A673 (cell line): ENCODE measurements at regions not wholly inside any gene's neighbourhood (a gene's known extent, or its start where the extent isn't known, plus 50 kb on each side); places are given as distances from the start of the nearest gene placed in this dataset.

Experiments
- BruUV-seq: library from RNA; stranded (reverse); fragments of 400-500 nt; replicated peaks from 2 replicates; lab custom pipeline; 2021; lab: Mats Ljungman, UMichigan
- CTCF ChIA-PET: fragments of 300-600 bp; sonication (Branson Sonifier 250); formaldehyde crosslinking; loops from one replicate; lab custom pipeline; 2022; ENCODE audit warnings: antibody characterized with exemption; lab: Charles Lee
- POLR2A ChIA-PET: fragments of 300-600 bp; sonication (Branson Sonifier 250); formaldehyde crosslinking; loops from one replicate; lab custom pipeline; 2022; ENCODE audit warnings: antibody characterized with exemption; ENCODE audit not compliant: low non-redundant PET; lab: Charles Lee
- DNase-seq: peaks from one replicate; pipeline ENCODE4 v3.0.0-alpha.2; 2015; ENCODE audit warnings: low spot score
- H3K27ac ChIP-seq: fragments of 200-600 bp; sonication (generic); 2 replicates; pipeline ENCODE4 v1.5.1; 2016; ENCODE audit warnings: mixed run types, low read depth, mild to moderate bottlenecking, mixed read lengths, antibody characterized with exemption, low read length; ENCODE audit not compliant: poor library complexity, severe bottlenecking
- H3K27me3 ChIP-seq: fragments of 200-600 bp; sonication (generic); replicated peaks from 2 replicates; pipeline ENCODE4 v1.6.1; 2017; ENCODE audit warnings: mixed run types, low read depth, mild to moderate bottlenecking, mixed read lengths, antibody characterized with exemption, low read length; ENCODE audit not compliant: insufficient read depth, poor library complexity
- H3K36me3 ChIP-seq: fragments of 200-600 bp; sonication (generic); 2 replicates; pipeline ENCODE4 v1.6.1; 2016; ENCODE audit warnings: mixed run types, mild to moderate bottlenecking, mixed read lengths, antibody characterized with exemption, low read length; ENCODE audit not compliant: insufficient read depth, poor library complexity, severe bottlenecking
- H3K4me1 ChIP-seq: fragments of 200-600 bp; sonication (generic); 2 replicates; pipeline ENCODE4 v1.6.1; 2017; ENCODE audit warnings: mixed run types, mild to moderate bottlenecking, mixed read lengths, antibody characterized with exemption, low read length; ENCODE audit not compliant: insufficient read depth, poor library complexity, severe bottlenecking
- H3K4me3 ChIP-seq: fragments of 200-600 bp; sonication (generic); 2 replicates; pipeline ENCODE4 v1.5.1; 2016; ENCODE audit warnings: low read depth, mixed run types, mild to moderate bottlenecking, mixed read lengths, low read length; ENCODE audit not compliant: poor library complexity, severe bottlenecking
- H3K9me3 ChIP-seq: fragments of 200-600 bp; sonication (generic); 2 replicates; pipeline ENCODE4 v1.6.1; 2016; ENCODE audit warnings: mixed run types, low read depth, mild to moderate bottlenecking, mixed read lengths, antibody characterized with exemption, low read length; ENCODE audit not compliant: poor library complexity, severe bottlenecking
- EZH2 ChIP-seq: fragments of 200-600 bp; sonication (generic); IDR thresholded peaks from 2 replicates; pipeline ENCODE4 v1.6.1; 2017; ENCODE audit warnings: borderline replicate concordance, low read depth, mild to moderate bottlenecking, mixed read lengths, antibody characterized with exemption, low read length; ENCODE audit not compliant: poor library complexity, severe bottlenecking
- intact Hi-C: fragments of 100-400 bp; cut with micrococcal nuclease; formaldehyde crosslinking; loops from one replicate; pipeline ENCODE4 v1.10.0; 2022; ENCODE audit not compliant: unreplicated experiment
- TF ChIP-seq, protein P1 (sequence below): fragments of 300-800, 200-600 bp; sonication (generic); conservative IDR thresholded peaks from 2 replicates; pipeline ENCODE4 v1.5.1; 2017; ENCODE audit warnings: low read depth, mild to moderate bottlenecking, antibody characterized with exemption, low read length, moderate library complexity, mixed read lengths

DNA sequence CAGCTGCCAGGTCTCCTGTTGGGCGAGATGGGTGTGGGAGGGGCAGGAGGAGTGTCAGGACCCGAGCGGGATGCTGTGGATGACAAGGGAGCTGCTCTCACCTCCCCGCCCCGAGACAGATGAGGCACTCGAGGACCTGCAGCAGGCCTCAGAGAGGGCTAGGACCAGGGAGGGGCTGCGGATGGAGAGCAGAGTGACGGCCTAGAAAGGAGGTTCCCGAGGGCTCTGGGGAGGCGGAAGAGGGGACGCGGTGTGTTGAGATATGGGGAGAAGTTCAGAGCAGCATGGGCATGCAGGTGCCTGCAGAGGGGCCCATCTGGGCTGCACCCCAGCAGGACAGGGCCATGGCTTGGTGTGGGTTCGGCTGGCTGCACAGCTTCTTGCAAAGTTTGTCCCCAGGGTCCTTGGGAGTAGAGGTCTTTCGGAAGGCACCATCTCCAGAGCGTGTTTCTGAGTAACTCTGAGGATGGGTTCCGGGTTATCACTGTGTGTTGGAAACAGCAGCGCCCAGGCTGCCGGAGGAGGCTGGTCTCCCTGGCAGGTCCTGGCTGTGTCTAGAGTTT is 104.6 kb downstream of the PAX1 start:
- POLR2A ChIA-PET: no interaction called here
- CTCF ChIA-PET: no interaction called here
- Histone ChIP-seq H3K27me3 (peaks cover 23% of the 10 kb centered on the region), H3K27ac (no peak overlapping the region), H3K9me3 (no peaks in the 10 kb centered on the region), H3K36me3 (no peaks in the 10 kb centered on the region), H3K4me1 (no peaks in the 10 kb centered on the region), H3K4me3 (no peak overlapping the region)
- no TSS peak for BruUV-seq
- no peak for TF ChIP-seq EZH2
- TF ChIP-seq, protein P1, sequence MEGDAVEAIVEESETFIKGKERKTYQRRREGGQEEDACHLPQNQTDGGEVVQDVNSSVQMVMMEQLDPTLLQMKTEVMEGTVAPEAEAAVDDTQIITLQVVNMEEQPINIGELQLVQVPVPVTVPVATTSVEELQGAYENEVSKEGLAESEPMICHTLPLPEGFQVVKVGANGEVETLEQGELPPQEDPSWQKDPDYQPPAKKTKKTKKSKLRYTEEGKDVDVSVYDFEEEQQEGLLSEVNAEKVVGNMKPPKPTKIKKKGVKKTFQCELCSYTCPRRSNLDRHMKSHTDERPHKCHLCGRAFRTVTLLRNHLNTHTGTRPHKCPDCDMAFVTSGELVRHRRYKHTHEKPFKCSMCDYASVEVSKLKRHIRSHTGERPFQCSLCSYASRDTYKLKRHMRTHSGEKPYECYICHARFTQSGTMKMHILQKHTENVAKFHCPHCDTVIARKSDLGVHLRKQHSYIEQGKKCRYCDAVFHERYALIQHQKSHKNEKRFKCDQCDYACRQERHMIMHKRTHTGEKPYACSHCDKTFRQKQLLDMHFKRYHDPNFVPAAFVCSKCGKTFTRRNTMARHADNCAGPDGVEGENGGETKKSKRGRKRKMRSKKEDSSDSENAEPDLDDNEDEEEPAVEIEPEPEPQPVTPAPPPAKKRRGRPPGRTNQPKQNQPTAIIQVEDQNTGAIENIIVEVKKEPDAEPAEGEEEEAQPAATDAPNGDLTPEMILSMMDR: no peak
- DNase-seq: no peak
- intact Hi-C loops: loop anchor here (2.0 to 10.0 kb wide), 2 partner anchors 297 to 435 kb away; no protein-coding TSS in a partner anchor

DNA sequence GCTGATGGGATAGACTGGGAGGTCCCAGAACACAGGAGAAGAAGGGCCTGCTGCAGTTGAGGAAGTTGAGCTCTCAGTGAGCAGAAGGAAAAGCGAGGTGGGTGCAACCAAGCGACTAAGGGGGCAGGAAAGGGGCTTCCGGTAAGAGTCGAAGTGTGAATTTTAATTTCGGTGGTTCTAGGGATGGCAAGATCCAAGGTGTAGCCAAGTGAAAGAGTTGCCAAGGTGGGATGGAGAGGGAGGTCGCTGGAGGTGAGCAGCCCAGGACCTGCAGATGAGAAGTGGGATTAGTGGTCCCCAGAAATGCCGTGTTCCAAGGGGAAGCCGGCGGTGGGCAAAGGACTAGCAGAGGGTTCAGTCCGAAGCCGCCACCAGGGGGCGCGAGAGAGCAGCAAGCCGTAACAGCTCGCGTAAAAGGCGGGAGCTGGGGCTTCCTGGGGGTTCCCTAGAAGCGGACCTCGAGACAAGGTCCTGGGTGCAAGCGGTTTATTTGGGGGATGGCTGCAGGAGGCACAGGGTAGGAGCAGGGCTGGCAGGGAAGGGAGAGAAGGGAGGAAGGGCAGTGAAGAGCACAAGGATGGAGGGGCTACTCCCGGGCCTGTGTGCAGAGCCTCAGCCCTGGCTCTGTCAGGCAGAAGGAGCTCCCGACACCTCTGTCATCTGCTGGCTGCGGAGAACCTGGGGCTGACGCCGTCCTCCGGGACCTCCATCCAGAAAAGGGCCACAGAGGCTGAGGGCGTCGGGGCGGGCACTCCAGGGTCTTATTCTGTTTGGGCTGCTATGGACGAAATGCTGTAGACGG is 103.6 kb downstream of the PAX1 start:
- no peak overlapping the region for H3K4me3 ChIP-seq
- intact Hi-C loops: loop anchor here (2.0 kb wide), 1 partner anchor 298 kb away; no protein-coding TSS in a partner anchor
- H3K9me3 ChIP-seq: no peaks in the 10 kb centered on the region
- H3K27me3 ChIP-seq: peaks cover 24% of the 10 kb centered on the region
- TF ChIP-seq, protein P1: peak; percentile 85
- no peak for TF ChIP-seq EZH2
- no TSS peak for BruUV-seq
- peak; percentile 51 for DNase-seq
- CTCF ChIA-PET: interaction anchor here (0.7 kb wide), 1 partner anchor 35 kb away, joined by 4 read pairs; no protein-coding TSS in a partner anchor
- POLR2A ChIA-PET: no interaction called here
- H3K4me1 ChIP-seq: no peaks in the 10 kb centered on the region
- no peak overlapping the region for H3K27ac ChIP-seq
- H3K36me3 ChIP-seq: no peaks in the 10 kb centered on the region

DNA sequence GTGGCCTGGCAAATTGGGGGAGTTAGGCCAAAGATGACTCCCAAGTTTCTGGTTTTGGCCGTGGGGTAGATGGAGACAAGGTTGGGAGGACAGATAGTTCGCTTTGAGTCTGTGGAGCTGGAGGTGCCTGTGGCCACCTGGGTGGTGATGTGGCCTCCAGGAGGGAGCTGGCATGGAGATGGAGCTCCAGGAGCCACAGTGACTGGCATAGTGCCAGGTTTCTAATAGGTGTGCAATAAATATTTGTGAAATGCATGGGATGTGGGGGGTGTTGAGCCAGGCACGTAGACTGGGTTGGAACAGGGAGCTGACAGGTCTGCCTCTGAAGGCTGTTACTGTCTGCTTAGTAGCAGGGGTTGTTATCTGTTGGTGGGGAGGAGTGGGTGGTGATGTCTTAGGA is 102.7 kb downstream of the PAX1 start:
- DNase-seq: no peak
- H3K36me3 ChIP-seq: no peaks in the 10 kb centered on the region
- intact Hi-C loops: loop anchor here (2.0 kb wide), 1 partner anchor 299 kb away; no protein-coding TSS in a partner anchor
- no peaks in the 10 kb centered on the region for H3K4me1 ChIP-seq
- no peak overlapping the region for H3K4me3 ChIP-seq
- BruUV-seq: no TSS peak
- no peak for TF ChIP-seq EZH2
- TF ChIP-seq, protein P1: no peak
- no peaks in the 10 kb centered on the region for H3K9me3 ChIP-seq
- H3K27me3 ChIP-seq: peaks cover 24% of the 10 kb centered on the region
- CTCF ChIA-PET: interaction anchor here (0.7 kb wide), 1 partner anchor 77 kb away, joined by 4 read pairs; no protein-coding TSS in a partner anchor
- H3K27ac ChIP-seq: no peak overlapping the region
- POLR2A ChIA-PET: no interaction called here
